Keratinocyte (primary cell): ENCODE measurements at regions not wholly inside any gene's neighbourhood (a gene's known extent, or its start where the extent isn't known, plus 50 kb on each side); places are given as distances from the start of the nearest gene placed in this dataset.

ENCODE experiments used
- DNase-seq: peaks from one replicate; pipeline ENCODE4 v3.0.0-alpha.2; 2011; ENCODE audit warnings: low read depth, missing footprints, low spot score
- FAIRE-seq: peaks from 2 replicates; lab custom pipeline; 2011; peaks lifted over from hg19 to GRCh38; lab: Jason Lieb, UNC
- H2AFZ ChIP-seq: 2 replicates; pipeline ENCODE4 v1.6.0; 2012; ENCODE audit warnings: low read length, control low read depth, inconsistent platforms; ENCODE audit not compliant: control insufficient read depth
- H3K27ac ChIP-seq: 2 replicates; pipeline ENCODE4 v1.5.1; 2011; ENCODE audit warnings: low read length; ENCODE audit not compliant: control insufficient read depth, insufficient read depth
- H3K27me3 ChIP-seq: 3 replicates; pipeline ENCODE4 v1.6.0; 2011; ENCODE audit warnings: low read length; ENCODE audit not compliant: control insufficient read depth, insufficient read depth; ENCODE audit errors: extremely low read depth
- H3K36me3 ChIP-seq, 2 experiments: 2 replicates in 1 of 2; 3 replicates in 1 of 2; pipeline ENCODE4 v1.5.1; 2011; ENCODE audit warnings: low read length in 2 of 2, mild to moderate bottlenecking in 1 of 2; ENCODE audit not compliant: control insufficient read depth in 2 of 2, insufficient read depth in 2 of 2; ENCODE audit errors: extremely low read depth in 1 of 2
- H3K4me1 ChIP-seq: 3 replicates; pipeline ENCODE4 v1.5.1; 2011; ENCODE audit warnings: low read length; ENCODE audit not compliant: control insufficient read depth, insufficient read depth; ENCODE audit errors: extremely low read depth
- H3K4me2 ChIP-seq: 3 replicates; pipeline ENCODE4 v1.6.0; 2011; ENCODE audit warnings: low read depth, low read length; ENCODE audit not compliant: control insufficient read depth, insufficient read depth; ENCODE audit errors: extremely low read depth
- H3K4me3 ChIP-seq, 3 experiments: fragments of 200-600 bp in 1 of 3; sonication (generic) in 1 of 3; 2 replicates in 2 of 3; 3 replicates in 1 of 3; pipeline ENCODE4 v1.5.1; 2011 to 2016; ENCODE audit warnings: low read length in 3 of 3, mild to moderate bottlenecking in 3 of 3, control low read depth in 2 of 3, inconsistent platforms in 1 of 3, low read depth in 1 of 3, mixed read lengths in 1 of 3, mixed run types in 1 of 3, moderate library complexity in 1 of 3; ENCODE audit not compliant: control insufficient read depth in 2 of 3, insufficient read depth in 2 of 3; ENCODE audit errors: extremely low read depth in 1 of 3
- H3K79me2 ChIP-seq: 2 replicates; pipeline ENCODE4 v1.6.0; 2012; ENCODE audit warnings: low read length; ENCODE audit not compliant: control insufficient read depth, insufficient read depth
- H3K9ac ChIP-seq: 3 replicates; pipeline ENCODE4 v1.6.0; 2011; ENCODE audit warnings: low read length; ENCODE audit not compliant: control insufficient read depth, insufficient read depth; ENCODE audit errors: extremely low read depth
- H3K9me1 ChIP-seq: 3 replicates; pipeline ENCODE4 v1.6.0; 2011; ENCODE audit warnings: low read length; ENCODE audit not compliant: control insufficient read depth, insufficient read depth; ENCODE audit errors: extremely low read depth
- H3K9me3 ChIP-seq: 2 replicates; pipeline ENCODE4 v1.5.1; 2012; ENCODE audit warnings: low read depth, low read length; ENCODE audit not compliant: control insufficient read depth
- H4K20me1 ChIP-seq: 3 replicates; pipeline ENCODE4 v1.6.0; 2011; ENCODE audit warnings: low read length; ENCODE audit not compliant: control insufficient read depth, insufficient read depth; ENCODE audit errors: extremely low read depth
- CTCF ChIP-seq, 3 experiments: IDR thresholded peaks in 1 of 3; conservative IDR thresholded peaks in 1 of 3; optimal IDR thresholded peaks in 1 of 3; 2 replicates in 2 of 3; 3 replicates in 1 of 3; pipeline versions ENCODE3 to v1.5.1; 2011; ENCODE audit warnings: low read length in 3 of 3, mild to moderate bottlenecking in 3 of 3, moderate library complexity in 2 of 3, control low read depth in 1 of 3, inconsistent platforms in 1 of 3; ENCODE audit not compliant: insufficient read depth in 2 of 3; ENCODE audit errors: extremely low read depth in 1 of 3
- EZH2 ChIP-seq: IDR thresholded peaks from one replicate; pipeline ENCODE4 v1.6.1; 2012; ENCODE audit warnings: inconsistent platforms, mild to moderate bottlenecking, low read length, moderate library complexity
- dilution Hi-C: fragments of 300-500 bp; cut with MboI; formaldehyde crosslinking; loops from one replicate; pipeline ENCODE4 v1.7.0; 2020; ENCODE audit warnings: low sequenced_read_pairs; ENCODE audit not compliant: extremely low pct_ligation_motif_present

- DNase-seq (no peak), FAIRE-seq (no peak)
- no peaks in the 10 kb centered on the region for H4K20me1 ChIP-seq
- H3K27ac ChIP-seq = no peak overlapping the region
- H3K27me3 ChIP-seq = peaks cover 6% of the 10 kb centered on the region
- no peak overlapping the region for H3K9ac ChIP-seq
- H3K9me3 ChIP-seq = no peaks in the 10 kb centered on the region
- H3K4me2 ChIP-seq = no peak overlapping the region
- no peaks in the 10 kb centered on the region for H3K79me2 ChIP-seq
- H3K4me3 ChIP-seq = no peak overlapping the region
- TF ChIP-seq EZH2 (no peak), CTCF (optimal IDR thresholded peaks at IDR 0.05 in 1 of 3, IDR thresholded peaks at IDR 0.05 in 1 of 3, conservative IDR thresholded peaks at IDR 0.05 in 1 of 3; ENCODE audit: extremely low read depth in 1 of 3, insufficient read depth in 2 of 3, low read length in 3 of 3) (no peak)
- dilution Hi-C loops = no loop called here
- peaks cover 6% of the 10 kb centered on the region for H3K4me1 ChIP-seq
- no peaks in the 10 kb centered on the region for H3K36me3 ChIP-seq
- no peaks in the 10 kb centered on the region for H3K9me1 ChIP-seq
- H2AFZ ChIP-seq = no peak overlapping the region
Measured at GRCh38 chrX:69103539-69103938, 61.7 kb downstream of the PJA1 start.

- Histone ChIP-seq H4K20me1 (no peaks in the 10 kb centered on the region), H3K9ac (no peak overlapping the region), H3K27ac (no peak overlapping the region), H3K9me1 (no peaks in the 10 kb centered on the region), H3K4me2 (no peak overlapping the region), H3K4me1 (peaks cover 6% of the 10 kb centered on the region), H3K79me2 (no peaks in the 10 kb centered on the region), H3K36me3 (no peaks in the 10 kb centered on the region), H3K4me3 (no peak overlapping the region), H3K9me3 (no peaks in the 10 kb centered on the region), H2AFZ (no peak overlapping the region), H3K27me3 (no peaks in the 10 kb centered on the region)
- no peak for DNase-seq
- no peak for FAIRE-seq
- TF ChIP-seq CTCF (optimal IDR thresholded peaks at IDR 0.05 in 1 of 3, IDR thresholded peaks at IDR 0.05 in 1 of 3, conservative IDR thresholded peaks at IDR 0.05 in 1 of 3; ENCODE audit: extremely low read depth in 1 of 3, insufficient read depth in 2 of 3, low read length in 3 of 3) (no peak), EZH2 (no peak)
- dilution Hi-C loops = no loop called here
Measured at GRCh38 chrX:69102612-69103194, 62.5 kb downstream of the PJA1 start.
